ENCODE measurements at regions not wholly inside any gene's neighbourhood (a gene's known extent, or its start where the extent isn't known, plus 50 kb on each side); places are given as distances from the start of the nearest gene placed in this dataset.

DNA sequence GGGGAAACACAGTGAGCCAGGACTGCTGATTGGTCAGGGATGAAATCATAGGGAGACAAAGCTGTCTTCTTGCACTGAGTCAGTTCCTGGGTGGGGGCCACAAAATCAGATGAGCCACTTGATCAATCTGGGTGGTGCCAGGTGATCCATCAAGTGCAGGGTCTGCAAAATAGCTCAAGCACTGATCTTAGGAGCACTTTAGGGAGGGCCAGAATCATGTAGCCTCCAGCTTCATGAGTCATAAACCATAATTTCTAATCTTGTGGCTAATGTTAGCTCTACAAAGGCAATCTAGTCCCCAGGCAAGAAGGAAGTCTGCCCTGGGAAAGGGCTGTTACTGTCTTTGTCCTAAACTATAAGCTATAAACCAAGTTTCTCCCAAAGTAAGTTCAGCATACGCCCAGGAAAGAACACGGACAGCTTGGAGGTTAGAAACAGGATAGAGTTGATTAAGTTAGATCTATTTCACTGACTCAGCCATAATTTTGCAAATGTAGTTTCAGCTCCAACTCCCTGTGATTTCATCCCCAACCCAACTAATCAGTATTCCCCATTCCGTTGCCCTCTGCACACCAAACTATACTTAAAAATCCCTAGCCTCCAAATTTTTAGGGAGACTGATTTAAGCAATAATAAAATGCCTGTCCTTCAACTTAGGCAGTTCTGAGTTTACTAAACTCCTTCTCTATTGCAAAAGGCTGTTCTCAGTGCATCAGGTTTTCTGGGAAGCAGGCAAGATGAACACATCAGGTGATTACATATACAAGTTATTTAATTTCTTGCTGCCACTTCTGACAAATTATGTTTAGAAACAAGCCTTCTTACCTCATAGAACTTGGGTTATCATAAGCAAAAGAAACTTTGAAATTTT lies 226.9 kb upstream of the SPOPL start:
- DNase-seq (ENCODE audit: low spot score), result no peak
- H3K36me3 Mint-ChIP-seq (ENCODE audit: low read depth, unreplicated experiment), result no peaks in the 10 kb centered on the region
- no peak overlapping the region for H3K4me3 Mint-ChIP-seq (ENCODE audit: unreplicated experiment)
- peaks cover 11% of the 10 kb centered on the region for H3K4me1 Mint-ChIP-seq (ENCODE audit: unreplicated experiment)
- no peak overlapping the region for H3K27ac Mint-ChIP-seq (ENCODE audit: unreplicated experiment)
- H3K27me3 Mint-ChIP-seq (ENCODE audit: unreplicated experiment), result no peaks in the 10 kb centered on the region
- H3K9me3 Mint-ChIP-seq (ENCODE audit: unreplicated experiment), result no peaks in the 10 kb centered on the region
- TF ChIP-seq, protein P1, sequence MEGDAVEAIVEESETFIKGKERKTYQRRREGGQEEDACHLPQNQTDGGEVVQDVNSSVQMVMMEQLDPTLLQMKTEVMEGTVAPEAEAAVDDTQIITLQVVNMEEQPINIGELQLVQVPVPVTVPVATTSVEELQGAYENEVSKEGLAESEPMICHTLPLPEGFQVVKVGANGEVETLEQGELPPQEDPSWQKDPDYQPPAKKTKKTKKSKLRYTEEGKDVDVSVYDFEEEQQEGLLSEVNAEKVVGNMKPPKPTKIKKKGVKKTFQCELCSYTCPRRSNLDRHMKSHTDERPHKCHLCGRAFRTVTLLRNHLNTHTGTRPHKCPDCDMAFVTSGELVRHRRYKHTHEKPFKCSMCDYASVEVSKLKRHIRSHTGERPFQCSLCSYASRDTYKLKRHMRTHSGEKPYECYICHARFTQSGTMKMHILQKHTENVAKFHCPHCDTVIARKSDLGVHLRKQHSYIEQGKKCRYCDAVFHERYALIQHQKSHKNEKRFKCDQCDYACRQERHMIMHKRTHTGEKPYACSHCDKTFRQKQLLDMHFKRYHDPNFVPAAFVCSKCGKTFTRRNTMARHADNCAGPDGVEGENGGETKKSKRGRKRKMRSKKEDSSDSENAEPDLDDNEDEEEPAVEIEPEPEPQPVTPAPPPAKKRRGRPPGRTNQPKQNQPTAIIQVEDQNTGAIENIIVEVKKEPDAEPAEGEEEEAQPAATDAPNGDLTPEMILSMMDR (IDR thresholded peaks at IDR 0.05; ENCODE audit: unreplicated experiment), result no peak

DNA sequence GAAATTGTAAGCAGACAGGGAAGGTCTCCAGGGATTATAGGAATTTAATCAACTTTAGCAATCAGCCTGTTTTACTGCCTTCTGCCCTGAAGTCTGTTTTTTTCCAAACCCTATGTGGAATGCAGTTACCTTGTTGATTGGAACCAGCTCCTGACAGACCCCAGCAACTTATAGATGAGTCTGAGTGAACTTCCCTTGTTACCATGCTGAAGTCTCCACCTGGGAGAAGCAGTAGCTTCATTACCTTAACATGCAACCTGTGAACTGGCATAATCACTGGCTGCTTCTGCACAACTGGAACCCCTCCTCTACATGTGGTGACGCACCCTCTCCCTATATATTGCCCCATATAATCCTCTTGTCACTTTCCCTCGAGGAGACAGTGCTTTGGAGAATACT lies 226.3 kb upstream of the SPOPL start:
- DNase-seq (ENCODE audit: low spot score), result no peak
- Mint-ChIP-seq H3K36me3 (ENCODE audit: low read depth, unreplicated experiment) (no peaks in the 10 kb centered on the region), H3K9me3 (ENCODE audit: unreplicated experiment) (no peaks in the 10 kb centered on the region), H3K27ac (ENCODE audit: unreplicated experiment) (no peak overlapping the region), H3K4me3 (ENCODE audit: unreplicated experiment) (no peak overlapping the region), H3K4me1 (ENCODE audit: unreplicated experiment) (peaks cover 11% of the 10 kb centered on the region), H3K27me3 (ENCODE audit: unreplicated experiment) (no peaks in the 10 kb centered on the region)
- TF ChIP-seq, protein P1 (IDR thresholded peaks at IDR 0.05; ENCODE audit: unreplicated experiment), result no peak

DNA sequence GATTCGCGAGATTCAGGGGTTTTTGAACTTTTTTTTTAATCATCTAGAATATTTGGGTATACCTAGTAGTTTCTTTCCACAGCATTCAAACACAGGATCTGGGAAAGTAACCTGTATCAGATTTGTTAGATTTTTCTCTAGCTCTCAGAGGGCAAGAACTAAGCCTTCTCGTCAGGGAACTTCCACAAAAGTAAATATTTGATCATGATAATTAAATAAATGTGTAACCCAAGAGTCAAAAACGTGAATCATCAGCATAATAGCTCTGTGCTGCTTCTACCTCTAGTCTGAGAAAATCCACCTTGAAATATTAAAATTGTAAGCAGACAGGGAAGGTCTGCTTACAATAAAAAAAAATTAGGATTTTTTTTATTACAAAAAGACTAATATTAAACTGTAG lies 225.7 kb upstream of the SPOPL start:
- DNase-seq (ENCODE audit: low spot score), result no peak
- H3K4me3 Mint-ChIP-seq (ENCODE audit: unreplicated experiment), result no peak overlapping the region
- TF ChIP-seq, protein P1 (IDR thresholded peaks at IDR 0.05; ENCODE audit: unreplicated experiment), result no peak
- H3K27me3 Mint-ChIP-seq (ENCODE audit: unreplicated experiment), result no peaks in the 10 kb centered on the region
- H3K4me1 Mint-ChIP-seq (ENCODE audit: unreplicated experiment), result peaks cover 11% of the 10 kb centered on the region
- H3K9me3 Mint-ChIP-seq (ENCODE audit: unreplicated experiment), result no peaks in the 10 kb centered on the region
- no peak overlapping the region for H3K27ac Mint-ChIP-seq (ENCODE audit: unreplicated experiment)
- H3K36me3 Mint-ChIP-seq (ENCODE audit: low read depth, unreplicated experiment), result no peaks in the 10 kb centered on the region

DNA sequence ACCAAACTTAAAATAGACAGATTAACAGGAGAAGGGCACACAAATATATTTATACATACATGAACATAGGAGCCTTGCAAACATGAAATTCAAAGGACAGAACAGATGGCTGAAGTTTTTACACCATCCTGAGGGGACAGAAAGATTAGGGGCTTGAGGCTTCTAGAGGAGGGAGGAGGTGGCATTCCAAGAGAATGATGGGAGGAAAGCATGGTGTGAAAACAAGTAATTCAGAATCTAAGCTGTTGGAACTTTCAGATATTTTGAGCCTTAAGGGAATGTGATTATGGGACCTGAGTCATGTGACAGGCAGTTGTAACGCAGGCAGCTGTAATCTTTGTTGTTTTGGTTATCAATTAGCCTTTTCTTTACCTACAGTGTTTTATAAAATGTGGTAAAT lies 225.2 kb upstream of the SPOPL start:
- DNase-seq (ENCODE audit: low spot score), result no peak
- H3K4me1 Mint-ChIP-seq (ENCODE audit: unreplicated experiment), result peaks cover 11% of the 10 kb centered on the region
- no peaks in the 10 kb centered on the region for H3K36me3 Mint-ChIP-seq (ENCODE audit: low read depth, unreplicated experiment)
- no peaks in the 10 kb centered on the region for H3K9me3 Mint-ChIP-seq (ENCODE audit: unreplicated experiment)
- H3K27me3 Mint-ChIP-seq (ENCODE audit: unreplicated experiment), result no peaks in the 10 kb centered on the region
- no peak overlapping the region for H3K4me3 Mint-ChIP-seq (ENCODE audit: unreplicated experiment)
- TF ChIP-seq, protein P1 (IDR thresholded peaks at IDR 0.05; ENCODE audit: unreplicated experiment), result no peak
- H3K27ac Mint-ChIP-seq (ENCODE audit: unreplicated experiment), result no peak overlapping the region

DNA sequence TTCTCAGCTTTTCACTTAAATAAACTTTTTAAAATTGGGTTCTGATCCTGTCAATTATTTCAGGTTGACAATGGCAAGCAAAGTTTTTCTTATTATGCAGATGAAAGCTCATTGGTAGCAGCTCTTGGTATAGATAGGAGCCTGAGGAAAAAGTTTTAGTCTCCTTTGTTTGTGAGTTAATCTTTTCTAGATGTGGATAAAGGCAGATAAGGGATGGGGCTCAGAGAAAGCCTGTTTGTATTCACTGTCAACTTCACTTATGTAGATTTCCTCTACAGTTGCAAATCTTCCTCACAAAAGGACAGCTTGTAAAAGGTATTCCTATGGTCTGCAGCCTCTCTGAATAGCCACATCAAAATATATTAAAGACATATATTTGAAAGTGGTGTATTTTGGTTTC lies 224.5 kb upstream of the SPOPL start:
- Mint-ChIP-seq H3K9me3 (ENCODE audit: unreplicated experiment) (no peaks in the 10 kb centered on the region), H3K4me3 (ENCODE audit: unreplicated experiment) (no peak overlapping the region), H3K27ac (ENCODE audit: unreplicated experiment) (no peak overlapping the region), H3K27me3 (ENCODE audit: unreplicated experiment) (no peaks in the 10 kb centered on the region), H3K4me1 (ENCODE audit: unreplicated experiment) (peaks cover 11% of the 10 kb centered on the region), H3K36me3 (ENCODE audit: low read depth, unreplicated experiment) (no peaks in the 10 kb centered on the region)
- DNase-seq (ENCODE audit: low spot score), result no peak
- TF ChIP-seq, protein P1 (IDR thresholded peaks at IDR 0.05; ENCODE audit: unreplicated experiment), result no peak

Measured in endothelial cell (in vitro differentiated cells).